GM12892 (cell line): ENCODE measurements at regions not wholly inside any gene's neighbourhood (a gene's known extent, or its start where the extent isn't known, plus 50 kb on each side); places are given as distances from the start of the nearest gene placed in this dataset.

ENCODE experiments used
- POLR2A ChIP-seq: IDR thresholded peaks from 2 replicates; pipeline ENCODE4 v1.6.1; 2011; ENCODE audit warnings: low read depth, low read length, control low read depth
- TAF1 ChIP-seq: IDR thresholded peaks from 2 replicates; pipeline ENCODE4 v1.6.1; 2011; ENCODE audit warnings: low read depth, mild to moderate bottlenecking, control low read depth, low read length, borderline replicate concordance

GRCh38 chr2:125004106-125004800, 979.2 kb downstream of the CNTNAP5 start:
- no peak for TF ChIP-seq TAF1
- TF ChIP-seq POLR2A = no peak
